Adrenal gland (tissue), 9 donors: ENCODE measurements at regions not wholly inside any gene's neighbourhood (a gene's known extent, or its start where the extent isn't known, plus 50 kb on each side); places are given as distances from the start of the nearest gene placed in this dataset.

Experiments used
- DNase-seq, 7 donors: peaks; one replicate each; pipeline ENCODE4 v3.0.0-alpha.2; 2019 to 2020
- H3K27ac ChIP-seq, 5 donors: fragments of 200-600 bp; sonication (generic) in 4 of 5; 1 replicate in 3 of 5; 2 replicates in 2 of 5; pipeline versions ENCODE4 v1.5.1 to v1.8.0; 2016 to 2020; ENCODE audit warnings: mild to moderate bottlenecking in 1 of 5
- H3K27me3 ChIP-seq: fragments of 200-600 bp; 2 replicates; pipeline ENCODE4 v1.8.0; 2021
- H3K36me3 ChIP-seq, 2 donors: fragments of 200-600 bp; replicated peaks in 1 of 2; 1 replicate in 1 of 2; 2 replicates in 1 of 2; pipeline versions ENCODE4 v1.5.1 to v1.8.0; 2018 to 2022
- H3K4me1 ChIP-seq, 2 donors: fragments of 200-600 bp; replicated peaks in 1 of 2; 1 replicate in 1 of 2; 2 replicates in 1 of 2; pipeline versions ENCODE4 v1.5.1 to v1.8.0; 2018 to 2021
- H3K4me3 ChIP-seq, 4 donors: fragments of 200-600 bp; sonication (generic) in 3 of 4; one replicate each; pipeline ENCODE4 v1.5.1; 2016 to 2018
- H3K9me3 ChIP-seq, 3 donors: fragments of 200-600 bp; sonication (generic) in 1 of 3; replicated peaks in 1 of 3; 1 replicate in 2 of 3; 2 replicates in 1 of 3; pipeline versions ENCODE4 v1.5.1 to v1.8.0; 2016 to 2021
- POLR2A ChIP-seq, 2 donors: fragments of 450-650 bp; IDR thresholded peaks; one replicate each; pipeline ENCODE4 v1.6.1; 2017; ENCODE audit warnings: antibody characterized with exemption in 2 of 2, mild to moderate bottlenecking in 2 of 2, moderate library complexity in 1 of 2
- WGBS, 4 donors: extraction: QIAGEN DNeasy Blood & Tissue Kit in 2 of 4; methylation state at CpG; one replicate each; pipeline versions ENCODE4 v1.1.5 to v1.1.7; 2013 to 2017; 5-methylcytosine and 5-hydroxymethylcytosine counted together
- intact Hi-C, 2 donors: fragments of 100-400 bp; cut with DNase I; formaldehyde crosslinking; loops; one replicate each; pipeline versions ENCODE4 v1.14.1 to v1.15.0; 2022 to 2023
- microRNA-seq, 3 donors: library from miRNA; unstranded; fragments of <30 nt; microRNA quantifications; one replicate each; pipeline ENCODE4, GENCODE V29; 2017 to 2020
- TF ChIP-seq, protein P1 (sequence below), 6 experiments: fragments of 450-650 bp in 4 of 6; fragments of 200-600 bp in 2 of 6; sonication (generic) in 1 of 6; IDR thresholded peaks; 1 replicate in 5 of 6; 2 replicates in 1 of 6; pipeline versions ENCODE4 v1.5.1 to v1.8.0; 2016 to 2021; ENCODE audit warnings: antibody characterized with exemption in 6 of 6, mild to moderate bottlenecking in 2 of 6, moderate library complexity in 1 of 6
- donor health status: healthy with polysubstance abuse.
- donor health status: Bipolar disorder and iron deficiency.
- donor health status: DM: yes; HTN: yes; CAD: no.
- donor health status: DM: no; HTN: no; CAD: no.
- donor health status: DM: no; HTN: no; CAD: no.

DNA sequence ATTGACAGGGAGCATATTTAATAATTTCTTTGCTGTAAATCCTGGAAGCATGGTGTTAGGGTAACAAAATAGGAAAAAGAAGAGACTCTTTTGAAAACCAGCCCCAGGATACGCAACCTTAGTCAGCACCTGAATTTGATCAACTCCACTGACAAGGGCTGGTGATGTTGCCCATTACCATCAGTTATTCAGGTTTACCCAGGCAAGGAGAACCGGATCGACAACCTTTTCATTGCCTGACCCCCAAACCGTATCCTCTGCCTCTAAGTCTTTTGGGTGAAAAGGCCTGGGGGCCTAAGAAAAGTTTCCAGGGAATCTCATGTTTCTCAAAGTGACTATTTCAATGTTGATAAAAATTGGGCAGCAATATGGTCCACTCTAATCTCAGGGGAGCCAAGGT, 313.3 kb downstream of the KBTBD8 start:
- Histone ChIP-seq H3K9me3 (no peaks in the 10 kb centered on the region), H3K36me3 (no peaks in the 10 kb centered on the region), H3K27ac (no peak overlapping the region), H3K4me3 (no peak overlapping the region), H3K4me1 (no peaks in the 10 kb centered on the region), H3K27me3 (no peaks in the 10 kb centered on the region)
- 85 to 94% (median 91%) methylated on average over 4 of the region's 4 CpGs for WGBS, 4 donors
- TF ChIP-seq, protein P1, sequence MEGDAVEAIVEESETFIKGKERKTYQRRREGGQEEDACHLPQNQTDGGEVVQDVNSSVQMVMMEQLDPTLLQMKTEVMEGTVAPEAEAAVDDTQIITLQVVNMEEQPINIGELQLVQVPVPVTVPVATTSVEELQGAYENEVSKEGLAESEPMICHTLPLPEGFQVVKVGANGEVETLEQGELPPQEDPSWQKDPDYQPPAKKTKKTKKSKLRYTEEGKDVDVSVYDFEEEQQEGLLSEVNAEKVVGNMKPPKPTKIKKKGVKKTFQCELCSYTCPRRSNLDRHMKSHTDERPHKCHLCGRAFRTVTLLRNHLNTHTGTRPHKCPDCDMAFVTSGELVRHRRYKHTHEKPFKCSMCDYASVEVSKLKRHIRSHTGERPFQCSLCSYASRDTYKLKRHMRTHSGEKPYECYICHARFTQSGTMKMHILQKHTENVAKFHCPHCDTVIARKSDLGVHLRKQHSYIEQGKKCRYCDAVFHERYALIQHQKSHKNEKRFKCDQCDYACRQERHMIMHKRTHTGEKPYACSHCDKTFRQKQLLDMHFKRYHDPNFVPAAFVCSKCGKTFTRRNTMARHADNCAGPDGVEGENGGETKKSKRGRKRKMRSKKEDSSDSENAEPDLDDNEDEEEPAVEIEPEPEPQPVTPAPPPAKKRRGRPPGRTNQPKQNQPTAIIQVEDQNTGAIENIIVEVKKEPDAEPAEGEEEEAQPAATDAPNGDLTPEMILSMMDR (IDR thresholded peaks at IDR 0.05), result no peak
- TF ChIP-seq POLR2A (IDR thresholded peaks at IDR 0.05), result no peak
- DNase-seq, result no peak
- intact Hi-C loops, result no loop called here

DNA sequence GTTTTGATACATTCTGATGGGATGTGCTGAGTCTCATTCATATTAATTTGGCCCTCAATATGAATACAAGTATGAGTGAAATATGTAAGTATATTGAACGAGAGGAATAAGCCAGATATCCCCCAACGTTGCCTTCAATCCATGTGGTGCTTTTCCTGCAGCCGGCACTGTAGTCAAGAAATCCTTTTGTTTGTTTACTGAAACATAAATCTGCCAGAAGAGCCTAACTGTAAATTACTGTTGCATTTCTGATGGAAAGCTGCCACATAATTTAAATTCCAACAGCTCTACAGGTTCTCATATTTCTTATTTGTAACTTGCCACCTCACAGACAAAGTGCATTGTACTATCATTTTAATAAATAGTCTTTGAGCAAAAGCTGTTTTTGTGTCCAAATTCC, 314.0 kb downstream of the KBTBD8 start:
- TF ChIP-seq, protein P1 (IDR thresholded peaks at IDR 0.05), result no peak
- no peak for TF ChIP-seq POLR2A (IDR thresholded peaks at IDR 0.05)
- Histone ChIP-seq H3K36me3 (no peaks in the 10 kb centered on the region), H3K4me3 (no peak overlapping the region), H3K4me1 (no peaks in the 10 kb centered on the region), H3K9me3 (no peaks in the 10 kb centered on the region), H3K27me3 (no peaks in the 10 kb centered on the region), H3K27ac (no peak overlapping the region)
- WGBS, 4 donors, result 39 to 50% (median 44%) methylated on average over 3 of the region's 3 CpGs
- no peak for DNase-seq
- intact Hi-C loops, result no loop called here

DNA sequence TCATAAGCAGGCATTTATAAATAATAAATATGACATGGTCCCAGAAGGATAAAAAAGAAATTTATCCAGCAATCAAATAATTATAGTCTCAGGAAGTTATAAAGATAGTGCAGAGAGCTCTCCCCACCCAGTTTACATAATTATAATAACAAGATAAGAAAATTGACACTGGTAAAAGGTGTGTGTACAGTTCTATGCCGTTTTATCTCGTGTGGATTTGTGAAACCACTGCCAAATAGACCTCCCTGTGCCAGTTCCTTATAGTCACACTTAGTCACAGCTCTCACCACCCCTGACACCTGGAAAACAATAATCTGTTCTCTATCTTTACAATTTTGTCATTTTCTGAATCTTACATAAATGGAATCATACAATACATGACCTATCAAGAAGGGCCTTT, 320.1 kb downstream of the KBTBD8 start:
- intact Hi-C loops, result no loop called here

DNA sequence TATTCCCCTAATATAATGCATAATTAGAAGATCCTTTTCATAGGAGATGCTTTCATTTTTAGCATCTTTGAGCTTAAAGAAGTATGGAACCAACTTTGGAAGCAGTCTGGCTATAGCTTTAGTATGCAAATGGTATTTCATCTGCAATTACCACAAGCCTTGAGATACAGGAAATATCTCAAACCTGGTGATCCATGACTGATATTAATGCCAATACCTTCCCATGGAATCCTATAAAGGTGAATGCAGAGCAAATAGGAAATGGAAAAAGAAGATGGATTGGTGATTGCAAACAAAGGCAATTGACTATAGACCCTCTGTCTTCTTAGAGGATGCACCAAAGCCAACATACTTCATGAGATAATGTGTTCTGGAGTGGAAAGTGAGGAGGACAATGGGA, 326.4 kb downstream of the KBTBD8 start:
- no peaks in the 10 kb centered on the region for H3K36me3 ChIP-seq
- no peaks in the 10 kb centered on the region for H3K9me3 ChIP-seq
- intact Hi-C loops, result no loop called here
- no peak overlapping the region for H3K27ac ChIP-seq
- no peak for DNase-seq
- no peaks in the 10 kb centered on the region for H3K4me1 ChIP-seq
- no peaks in the 10 kb centered on the region for H3K27me3 ChIP-seq
- no peak overlapping the region for H3K4me3 ChIP-seq
- TF ChIP-seq, protein P1 (IDR thresholded peaks at IDR 0.05), result no peak
- TF ChIP-seq POLR2A (IDR thresholded peaks at IDR 0.05), result no peak

More for the DNA sequence above, 320.1 kb downstream of the KBTBD8 start:
- Histone ChIP-seq H3K4me3 (no peak overlapping the region), H3K4me1 (no peaks in the 10 kb centered on the region), H3K27me3 (no peaks in the 10 kb centered on the region), H3K27ac (no peak overlapping the region), H3K36me3 (no peaks in the 10 kb centered on the region), H3K9me3 (no peaks in the 10 kb centered on the region)
- 56 to 79% (median 70%) methylated on average over 2 of the region's 2 CpGs for WGBS, 4 donors
- DNase-seq, result no peak
- TF ChIP-seq POLR2A (IDR thresholded peaks at IDR 0.05), result no peak
- TF ChIP-seq, protein P1 (IDR thresholded peaks at IDR 0.05), result no peak

Small RNA genes in the stretch of these regions (microRNA-seq; reads per million reads assigned to microRNA genes)
- 0 reads per million in 3 donors for gene MIR4272
